CD4-positive, alpha-beta T cell treated with Interleukin-15 for 1 hour (primary cell): ENCODE measurements at regions not wholly inside any gene's neighbourhood (a gene's known extent, or its start where the extent isn't known, plus 50 kb on each side); places are given as distances from the start of the nearest gene placed in this dataset.

Source experiments
- DNase-seq: peaks from one replicate; pipeline ENCODE4 v3.0.0-alpha.2; 2020

GRCh38 chr21:35236090-35236489 lies 187.0 kb upstream of the RUNX1 start:
- DNase-seq = no peak

DNA sequence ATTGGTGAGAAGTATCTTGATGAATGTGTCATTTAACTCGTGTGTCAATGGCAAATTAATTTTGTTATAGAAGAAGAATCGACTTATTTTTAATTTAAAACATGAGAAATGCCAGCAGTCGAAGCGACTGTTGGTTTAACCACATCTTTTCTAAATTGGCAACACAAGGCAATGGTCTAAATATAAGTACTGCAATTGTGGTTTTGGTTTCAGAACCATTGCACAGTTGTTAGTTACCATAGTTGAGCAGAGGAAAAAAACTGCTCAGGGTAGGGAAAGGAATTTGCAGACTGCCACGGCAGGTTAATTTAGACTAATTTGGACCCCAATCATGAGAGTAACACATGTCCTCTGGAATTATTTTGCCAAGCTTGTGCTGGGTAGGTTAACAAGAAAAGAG lies 185.6 kb upstream of the RUNX1 start:
- no peak for DNase-seq

- DNase-seq = no peak
These were observed 184.7 kb upstream of the RUNX1 start for GRCh38 chr21:35233756-35234155.

DNA sequence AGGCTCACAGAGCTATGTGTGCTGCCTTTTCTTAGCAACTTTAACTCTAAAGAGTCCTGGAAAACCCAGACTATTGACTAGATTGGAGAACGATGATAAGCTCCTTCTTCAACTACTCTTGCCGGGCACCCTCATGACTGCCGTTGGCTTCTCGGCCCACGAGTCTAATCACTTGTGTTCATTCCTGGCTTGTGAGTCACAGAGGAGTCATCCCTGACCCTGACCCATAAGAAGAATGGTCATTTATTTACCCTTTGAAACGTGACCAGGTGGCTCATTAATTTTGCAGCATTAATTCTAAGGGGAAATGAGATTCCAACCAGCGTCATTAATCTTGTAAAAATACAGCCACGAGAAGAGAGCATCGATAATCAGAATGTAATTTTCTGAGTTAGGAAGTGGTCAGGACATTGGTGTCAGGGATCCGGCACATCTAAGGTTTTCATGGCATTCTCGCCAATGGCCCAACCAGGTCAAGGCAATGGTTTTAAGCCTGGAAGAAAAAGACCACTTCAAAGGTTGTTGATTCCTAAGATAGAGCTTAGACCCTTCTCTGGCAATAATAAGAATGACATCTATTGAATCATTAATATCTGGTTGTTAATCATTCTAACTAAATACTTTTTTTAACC lies 183.6 kb upstream of the RUNX1 start:
- DNase-seq = no peak

DNA sequence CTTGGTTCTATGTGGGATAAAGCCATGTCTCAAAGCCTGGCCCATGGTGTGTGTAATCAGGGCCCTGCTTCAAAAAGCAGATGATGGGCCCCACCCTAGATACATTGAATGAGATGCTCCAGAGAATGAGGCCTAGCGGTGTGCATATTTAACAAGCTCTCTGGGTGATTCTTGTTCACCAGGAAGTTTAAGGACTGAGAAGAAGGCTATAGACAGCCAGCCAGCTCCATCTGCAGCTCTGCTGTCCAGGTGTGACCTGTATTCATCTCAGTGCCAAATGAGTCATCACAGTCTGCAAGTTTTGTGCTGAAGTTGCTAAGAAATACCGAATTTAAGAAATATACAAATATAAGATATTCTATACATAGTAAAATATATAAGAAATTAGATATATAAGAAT lies 182.0 kb upstream of the RUNX1 start:
- no peak for DNase-seq

- no peak for DNase-seq
These were observed 180.2 kb upstream of the RUNX1 start for GRCh38 chr21:35229290-35229689.

DNA sequence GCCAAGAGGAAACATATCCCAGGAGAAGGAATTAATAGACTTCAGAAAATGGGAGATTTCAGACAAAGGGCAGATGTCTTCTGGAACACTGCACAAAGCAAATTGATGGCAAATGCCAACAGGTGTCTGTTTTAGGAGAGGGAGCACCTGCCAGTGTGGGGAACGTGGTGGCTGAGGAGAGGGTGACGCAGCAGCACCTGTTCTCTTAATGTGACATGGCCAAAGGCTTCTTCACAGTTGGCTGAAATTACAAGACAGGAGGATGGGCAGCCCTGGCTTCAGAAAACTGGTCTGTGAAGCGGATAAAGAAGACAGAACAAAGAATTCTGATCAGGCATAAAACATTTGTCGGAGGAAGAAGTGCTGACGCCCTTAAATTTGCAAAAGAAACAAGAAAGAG lies 178.7 kb upstream of the RUNX1 start:
- peak; percentile 27 for DNase-seq

DNA sequence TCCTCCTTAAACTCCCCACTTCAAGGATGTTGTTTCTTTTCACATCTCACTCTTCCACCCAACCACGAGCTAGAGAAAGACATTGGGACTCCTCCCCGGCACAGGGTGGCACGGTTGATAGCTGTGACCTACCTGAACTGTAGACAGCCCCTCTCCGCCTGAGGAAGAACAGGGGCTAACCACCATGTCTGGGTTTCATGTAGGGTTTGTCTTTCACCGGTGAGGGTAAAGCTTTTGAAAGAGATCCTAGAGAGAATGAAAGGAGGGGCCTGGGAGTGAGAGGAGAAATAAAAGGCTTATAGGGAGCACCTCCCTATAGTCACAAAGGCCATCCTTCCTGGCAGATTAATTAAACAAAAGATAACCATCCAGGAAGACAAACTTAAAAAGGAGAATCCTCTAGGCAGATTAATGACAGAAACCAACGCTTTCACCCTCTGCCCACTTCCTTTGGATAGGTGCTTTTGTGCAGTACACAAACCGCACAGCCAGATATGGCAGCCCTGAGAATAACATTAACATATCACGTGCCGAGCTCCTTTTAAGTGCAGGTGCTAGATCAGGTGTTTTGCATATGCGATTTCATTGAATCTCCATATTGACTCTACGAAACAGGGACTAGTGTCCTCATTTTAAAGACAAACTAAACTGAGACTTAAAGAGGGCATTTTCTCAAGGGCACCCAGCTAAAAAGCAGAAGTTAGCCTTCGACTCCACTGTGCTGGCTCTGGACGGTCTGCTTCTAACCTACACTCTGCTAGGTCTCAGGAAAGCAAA lies 178.1 kb upstream of the RUNX1 start:
- DNase-seq = peak; percentile 54

DNA sequence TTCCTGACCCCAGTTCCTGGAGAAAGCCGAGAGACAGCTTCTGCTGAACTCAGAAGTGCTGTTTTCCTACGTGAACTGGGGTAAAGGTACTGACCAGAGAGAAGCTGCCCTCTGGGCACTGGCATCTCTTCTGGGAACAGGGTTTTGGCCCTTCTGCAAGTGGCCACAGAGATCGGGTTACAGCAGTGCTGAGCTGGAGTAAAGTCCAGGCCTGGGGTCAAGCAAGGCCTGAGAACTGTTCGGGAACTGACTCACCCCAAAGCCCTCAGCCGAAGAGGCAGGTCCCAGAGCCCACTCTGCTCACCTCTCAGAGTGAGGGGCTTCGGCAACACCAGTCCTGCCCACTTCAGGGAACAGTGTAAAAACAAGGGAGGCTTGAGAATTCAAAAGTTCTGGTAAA lies 177.2 kb upstream of the RUNX1 start:
- DNase-seq = no peak

- DNase-seq = no peak
These were observed 176.5 kb upstream of the RUNX1 start for GRCh38 chr21:35225573-35225972.

- no peak for DNase-seq
These were observed 174.5 kb upstream of the RUNX1 start for GRCh38 chr21:35223480-35224156.

GRCh38 chr21:35222541-35222941 lies 173.4 kb upstream of the RUNX1 start:
- DNase-seq = no peak

- DNase-seq = no peak
These were observed 172.9 kb upstream of the RUNX1 start for GRCh38 chr21:35222021-35222420.

DNA sequence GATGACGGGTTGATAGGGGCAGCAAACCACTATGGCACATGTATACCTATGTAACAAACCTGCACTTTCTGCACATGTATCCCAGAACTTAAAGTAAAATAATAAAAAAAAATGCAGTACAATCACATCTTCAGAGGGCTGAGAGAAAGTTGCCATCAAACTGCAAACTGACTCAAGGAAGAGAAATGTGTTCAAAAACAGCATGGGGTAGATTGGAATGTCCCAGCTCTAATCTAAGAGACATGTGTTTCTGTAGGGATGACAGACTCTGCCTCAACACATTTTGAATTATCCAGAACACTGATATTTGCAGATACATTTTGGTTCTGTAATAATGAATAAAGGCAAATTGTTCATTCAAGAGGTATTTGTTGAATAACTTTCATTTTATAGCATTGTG lies 171.2 kb upstream of the RUNX1 start:
- DNase-seq = no peak

GRCh38 chr21:35219719-35220118 lies 170.6 kb upstream of the RUNX1 start:
- no peak for DNase-seq

DNA sequence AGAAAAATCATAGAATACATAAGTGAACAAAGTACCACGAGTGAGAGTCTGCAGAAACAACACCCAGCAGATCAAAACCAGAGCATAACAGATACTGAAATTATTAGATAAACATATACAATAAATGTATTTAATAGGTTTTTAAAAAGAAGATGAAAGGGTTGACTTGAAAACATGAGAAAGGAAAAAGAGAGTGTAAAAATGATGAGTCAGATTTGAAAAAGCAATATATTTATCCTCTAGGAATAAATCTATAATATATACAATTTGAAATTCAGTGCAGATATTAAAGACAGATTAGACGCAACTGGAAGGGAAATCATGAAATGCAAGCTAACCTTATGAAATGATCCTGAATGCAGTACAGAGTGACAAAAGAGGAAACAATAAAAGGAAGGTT lies 170.2 kb upstream of the RUNX1 start:
- no peak for DNase-seq

DNA sequence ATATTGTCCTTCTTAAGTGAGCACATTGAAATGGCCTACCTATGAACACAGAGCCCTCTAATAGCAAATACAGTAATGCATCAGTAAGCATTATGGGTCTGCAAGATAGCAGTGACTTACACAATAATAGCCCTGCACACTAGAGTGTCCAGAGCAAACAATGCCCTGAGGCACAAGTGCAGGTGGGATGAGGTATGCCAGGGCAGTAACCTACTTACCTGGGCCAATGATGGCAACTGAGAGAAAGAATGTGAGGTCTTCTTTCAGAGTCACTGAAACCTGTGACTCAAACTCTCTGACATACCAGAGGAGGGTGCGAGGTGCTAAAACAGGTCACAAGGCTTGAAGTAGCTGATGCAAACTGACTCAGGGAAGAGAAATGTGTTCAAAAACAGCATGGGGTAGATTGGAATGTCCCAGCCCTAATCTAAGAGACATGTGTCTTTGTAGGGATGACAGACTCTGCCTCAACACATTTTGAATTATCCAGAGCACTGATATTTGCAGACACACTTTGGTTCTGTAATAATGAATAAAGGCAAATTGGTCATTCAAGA lies 168.5 kb upstream of the RUNX1 start:
- DNase-seq = no peak

DNA sequence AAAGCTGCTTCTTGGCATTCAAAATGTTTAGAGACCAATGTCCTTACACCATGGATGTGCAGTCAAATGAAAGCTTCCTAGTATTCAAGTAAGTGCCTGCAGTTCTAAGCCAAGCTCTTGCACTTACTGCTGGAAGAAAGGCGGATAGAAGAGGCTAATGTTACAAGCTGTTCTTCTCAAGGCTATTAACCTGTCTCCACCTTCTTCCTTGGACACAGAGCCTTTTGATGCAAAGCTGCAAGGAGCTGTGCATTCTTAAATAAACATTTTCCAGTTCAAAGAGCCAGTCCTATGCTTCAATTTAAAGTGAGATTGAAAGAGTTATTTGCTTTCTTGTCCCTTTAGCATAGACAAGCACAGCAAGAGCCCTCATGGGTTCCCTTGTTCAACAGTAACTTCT lies 167.9 kb upstream of the RUNX1 start:
- DNase-seq = no peak

- DNase-seq = no peak
These were observed 166.8 kb upstream of the RUNX1 start for GRCh38 chr21:35215870-35216269.

DNA sequence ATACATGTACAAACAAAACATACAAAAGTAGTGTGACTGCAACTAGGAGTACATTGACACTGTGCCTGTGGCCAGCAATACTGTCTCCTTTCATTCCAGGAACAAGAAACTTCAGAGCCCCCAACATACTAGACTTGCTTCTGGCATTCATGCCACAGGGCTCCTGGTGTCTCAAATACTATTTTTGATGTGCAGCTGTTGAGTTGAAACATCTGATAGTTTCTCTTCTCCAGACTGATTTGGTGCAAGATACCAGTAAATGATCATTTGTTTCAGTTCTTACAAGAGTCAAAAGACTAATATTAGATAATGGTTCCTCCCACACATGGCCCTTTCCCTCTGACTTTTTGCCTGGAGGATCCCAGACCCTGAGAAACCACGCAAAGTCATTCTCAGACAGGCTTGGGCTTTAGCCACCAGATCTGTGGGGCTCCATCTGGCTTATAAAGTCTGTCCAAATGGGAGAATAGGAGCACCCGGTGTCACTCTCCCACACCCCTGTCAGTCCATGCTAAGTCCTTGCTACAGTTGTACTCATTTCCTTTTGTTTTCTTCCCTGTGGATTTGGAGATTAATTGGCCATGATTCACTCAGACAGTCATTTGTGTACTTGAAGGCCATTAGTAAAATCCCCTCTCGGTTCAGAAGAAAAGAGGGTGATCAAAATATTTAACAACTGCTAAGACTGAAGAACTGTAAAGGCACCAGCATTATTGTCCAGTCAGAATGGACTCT lies 163.5 kb upstream of the RUNX1 start:
- DNase-seq = no peak

DNA sequence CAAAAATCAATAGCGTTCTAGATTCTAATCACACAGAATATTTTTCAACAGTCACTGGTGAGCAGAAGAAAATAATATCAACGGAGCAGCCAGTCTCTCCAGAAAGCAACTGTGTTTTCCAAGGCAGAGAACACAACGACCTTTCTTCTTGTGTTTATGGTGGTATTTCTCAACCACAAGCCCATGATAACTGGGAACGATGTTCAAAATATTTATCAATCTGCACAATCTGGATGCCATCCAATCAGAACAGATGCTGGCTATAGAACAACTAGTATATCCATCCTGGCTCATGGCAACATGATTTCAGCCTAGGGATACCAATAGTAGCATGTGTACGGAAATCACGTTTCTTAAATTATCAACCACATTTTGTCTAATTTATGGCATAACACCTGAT lies 162.7 kb upstream of the RUNX1 start:
- DNase-seq = no peak

- no peak for DNase-seq
These were observed 161.0 kb upstream of the RUNX1 start for GRCh38 chr21:35210093-35210492.

- DNase-seq = no peak
These were observed 159.9 kb upstream of the RUNX1 start for GRCh38 chr21:35208810-35209517.
